Neural cell (in vitro differentiated cells): ENCODE measurements at regions not wholly inside any gene's neighbourhood (a gene's known extent, or its start where the extent isn't known, plus 50 kb on each side); places are given as distances from the start of the nearest gene placed in this dataset.

ENCODE experiments used
- CTCF ChIP-seq: fragments of 450-650 bp; IDR thresholded peaks from 2 replicates; pipeline ENCODE4 v1.5.1; 2014; ENCODE audit warnings: antibody characterized with exemption, mild to moderate bottlenecking, moderate library complexity; ENCODE audit not compliant: poor library complexity, severe bottlenecking
- EP300 ChIP-seq: fragments of 450-650 bp; conservative IDR thresholded peaks from 2 replicates; pipeline ENCODE4 v1.6.1; 2014; ENCODE audit warnings: antibody characterized with exemption, mild to moderate bottlenecking, moderate library complexity; ENCODE audit not compliant: poor library complexity, severe bottlenecking
- EZH2 ChIP-seq: fragments of 200-600, 300-800 bp; shearing (Covaris generic), sonication (generic); IDR thresholded peaks from 2 replicates; pipeline ENCODE4 v1.6.1; 2014; ENCODE audit warnings: antibody characterized with exemption, low read length, borderline replicate concordance, mild to moderate bottlenecking; ENCODE audit not compliant: insufficient read depth, poor library complexity, severe bottlenecking
- MXI1 ChIP-seq: fragments of 450-650 bp; conservative IDR thresholded peaks from 2 replicates; pipeline ENCODE4 v1.6.1; 2014; ENCODE audit warnings: antibody characterized with exemption, mild to moderate bottlenecking; ENCODE audit not compliant: poor library complexity, severe bottlenecking
- POLR2AphosphoS5 ChIP-seq: IDR thresholded peaks from 2 replicates; pipeline ENCODE4 v1.6.1; 2012
- REST ChIP-seq: IDR thresholded peaks from 2 replicates; pipeline ENCODE4 v1.6.1; 2012; ENCODE audit warnings: borderline replicate concordance
- SMC3 ChIP-seq: fragments of 450-650 bp; conservative IDR thresholded peaks from 2 replicates; pipeline ENCODE4 v1.6.1; 2014; ENCODE audit warnings: antibody characterized with exemption, mild to moderate bottlenecking, moderate library complexity; ENCODE audit not compliant: poor library complexity
- TAF1 ChIP-seq: IDR thresholded peaks from 2 replicates; pipeline ENCODE4 v1.6.1; 2012; ENCODE audit warnings: low read depth

- TF ChIP-seq MXI1 (no peak), CTCF (no peak), EP300 (no peak), REST (no peak), EZH2 (no peak), POLR2AphosphoS5 (no peak), SMC3 (no peak), TAF1 (no peak)
Measured at GRCh38 chr21:18893406-18893805, 489.8 kb upstream of the TMPRSS15 start.
